ENCODE measurements at regions not wholly inside any gene's neighbourhood (a gene's known extent, or its start where the extent isn't known, plus 50 kb on each side); places are given as distances from the start of the nearest gene placed in this dataset.

DNA sequence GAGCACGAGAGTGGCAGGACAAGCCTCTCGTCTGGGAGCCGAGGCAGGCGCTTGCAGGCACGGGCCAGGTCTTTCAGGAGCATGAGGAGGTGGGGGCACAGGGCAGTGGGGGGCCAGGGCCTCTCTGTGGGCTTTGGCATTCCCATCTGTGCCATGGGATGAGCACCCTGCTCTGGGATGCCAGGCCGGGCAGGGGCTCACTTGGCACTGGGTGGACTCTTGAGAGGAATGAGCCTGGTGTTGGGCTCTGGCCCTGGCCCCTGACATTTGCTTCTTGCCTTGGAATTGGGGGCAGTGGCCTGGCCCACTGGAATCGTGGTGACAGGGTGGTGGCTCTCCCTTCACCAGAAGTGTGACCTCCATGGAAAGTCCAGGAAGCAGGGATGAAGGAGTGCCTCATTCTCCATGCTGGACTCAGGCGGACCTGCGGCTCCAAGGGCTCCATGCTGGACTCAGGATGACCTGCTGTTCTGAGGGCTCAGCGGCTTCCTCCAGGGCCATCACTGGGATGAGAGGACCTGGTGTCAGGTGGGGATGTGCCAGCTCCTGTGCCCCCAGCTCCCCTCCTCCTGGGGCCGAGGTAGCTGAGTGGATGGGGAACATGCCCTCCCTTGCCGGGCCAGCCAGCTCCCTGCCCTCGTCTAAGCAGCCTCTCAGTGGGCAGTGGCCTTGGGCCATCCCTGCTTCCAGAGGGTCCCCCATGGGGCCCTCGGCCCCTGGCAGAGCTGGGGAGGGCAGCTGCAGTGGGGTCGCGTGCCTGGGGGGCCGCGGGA lies 220.3 kb downstream of the KIF26A start:
- no peak for ATAC-seq (ENCODE audit: low FRiP score)

DNA sequence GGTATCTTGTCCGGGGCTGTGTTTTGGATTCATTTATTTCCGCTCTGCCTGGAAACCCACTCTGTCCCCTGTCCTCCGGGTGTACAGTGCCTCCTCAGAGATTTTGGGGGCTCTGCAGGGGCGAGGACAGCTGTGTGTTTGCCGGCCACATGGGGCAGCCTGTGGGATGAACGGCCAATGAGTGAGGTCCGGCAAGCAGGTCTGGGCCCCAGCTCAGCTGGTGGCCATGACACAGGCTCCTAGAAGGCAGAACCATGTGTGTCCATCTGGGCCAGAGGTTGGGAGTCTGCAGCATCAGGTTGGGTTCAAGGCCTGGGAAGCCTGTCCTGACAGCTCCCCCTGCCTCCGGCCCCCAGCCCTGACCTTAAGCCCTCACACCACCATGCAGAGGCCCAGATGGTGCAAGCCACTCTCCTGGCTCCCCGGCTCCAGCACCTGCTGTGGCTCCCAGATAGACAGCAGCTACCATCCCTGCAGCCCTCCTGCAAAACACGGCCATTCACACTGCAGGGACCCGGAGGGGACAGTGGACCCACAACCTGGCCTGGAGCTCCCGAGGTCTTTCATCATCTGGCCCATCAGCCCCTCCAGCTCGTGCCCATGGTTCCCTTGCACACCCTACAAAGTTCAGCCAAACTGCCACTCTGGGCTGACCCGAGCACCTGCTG lies 220.1 kb upstream of the C14orf180 start:
- DNase-seq (ENCODE audit: low spot score) (no peak), ATAC-seq (ENCODE audit: low FRiP score) (no peak)
- TF ChIP-seq, protein P1, sequence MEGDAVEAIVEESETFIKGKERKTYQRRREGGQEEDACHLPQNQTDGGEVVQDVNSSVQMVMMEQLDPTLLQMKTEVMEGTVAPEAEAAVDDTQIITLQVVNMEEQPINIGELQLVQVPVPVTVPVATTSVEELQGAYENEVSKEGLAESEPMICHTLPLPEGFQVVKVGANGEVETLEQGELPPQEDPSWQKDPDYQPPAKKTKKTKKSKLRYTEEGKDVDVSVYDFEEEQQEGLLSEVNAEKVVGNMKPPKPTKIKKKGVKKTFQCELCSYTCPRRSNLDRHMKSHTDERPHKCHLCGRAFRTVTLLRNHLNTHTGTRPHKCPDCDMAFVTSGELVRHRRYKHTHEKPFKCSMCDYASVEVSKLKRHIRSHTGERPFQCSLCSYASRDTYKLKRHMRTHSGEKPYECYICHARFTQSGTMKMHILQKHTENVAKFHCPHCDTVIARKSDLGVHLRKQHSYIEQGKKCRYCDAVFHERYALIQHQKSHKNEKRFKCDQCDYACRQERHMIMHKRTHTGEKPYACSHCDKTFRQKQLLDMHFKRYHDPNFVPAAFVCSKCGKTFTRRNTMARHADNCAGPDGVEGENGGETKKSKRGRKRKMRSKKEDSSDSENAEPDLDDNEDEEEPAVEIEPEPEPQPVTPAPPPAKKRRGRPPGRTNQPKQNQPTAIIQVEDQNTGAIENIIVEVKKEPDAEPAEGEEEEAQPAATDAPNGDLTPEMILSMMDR (IDR thresholded peaks at IDR 0.05): no peak

More for the DNA sequence above, 220.3 kb downstream of the KIF26A start:
- no peak for DNase-seq (ENCODE audit: low spot score)
- TF ChIP-seq, protein P1 (IDR thresholded peaks at IDR 0.05): no peak

DNA sequence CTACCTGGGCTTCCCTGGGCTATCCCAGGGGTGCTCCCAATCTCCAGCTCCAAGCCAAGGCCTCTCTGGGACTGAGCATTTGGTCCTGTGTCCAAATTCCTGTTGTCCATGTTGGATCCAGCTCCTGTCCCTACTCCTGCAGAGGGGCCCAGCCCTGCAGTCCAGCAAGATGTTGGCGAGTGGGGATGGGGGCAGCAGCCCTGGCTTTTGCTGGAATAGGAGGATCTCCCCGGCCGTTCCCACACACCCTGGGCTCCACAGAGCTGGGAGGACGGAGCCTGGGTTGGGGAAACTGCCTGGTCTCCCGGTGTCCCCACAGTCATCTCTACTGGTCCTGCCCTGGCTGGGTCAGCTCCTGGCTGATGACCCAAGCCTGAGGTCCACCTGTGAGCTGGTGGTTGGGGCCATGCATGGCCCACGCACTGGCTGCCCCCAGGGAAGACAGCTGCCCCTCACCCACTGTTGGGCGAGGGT lies 219.6 kb upstream of the C14orf180 start:
- no peak for ATAC-seq (ENCODE audit: low FRiP score)
- no peak for DNase-seq (ENCODE audit: low spot score)
- TF ChIP-seq, protein P1 (IDR thresholded peaks at IDR 0.05): no peak

DNA sequence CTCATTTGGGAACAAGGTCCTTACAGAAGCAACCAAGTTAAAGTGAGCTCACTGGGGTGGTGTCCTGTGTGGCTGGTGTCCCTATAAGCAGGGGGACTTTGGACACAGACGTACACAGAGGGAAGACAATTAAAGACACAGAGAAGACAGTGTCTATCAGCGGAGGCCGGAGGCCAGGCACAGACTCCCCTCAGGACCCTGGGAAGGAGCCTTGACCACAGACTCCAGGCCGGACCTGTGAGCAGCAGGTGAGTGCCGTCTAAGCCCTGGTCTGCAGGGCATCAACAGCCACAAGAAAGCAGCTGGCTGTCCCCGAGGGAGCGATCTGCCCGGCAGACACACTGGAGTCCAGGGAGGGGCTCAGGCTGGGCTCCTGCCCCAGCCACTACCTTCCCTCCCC lies 219.1 kb upstream of the C14orf180 start:
- DNase-seq (ENCODE audit: low spot score) (no peak), ATAC-seq (ENCODE audit: low FRiP score) (no peak)
- TF ChIP-seq, protein P1 (IDR thresholded peaks at IDR 0.05): no peak

DNA sequence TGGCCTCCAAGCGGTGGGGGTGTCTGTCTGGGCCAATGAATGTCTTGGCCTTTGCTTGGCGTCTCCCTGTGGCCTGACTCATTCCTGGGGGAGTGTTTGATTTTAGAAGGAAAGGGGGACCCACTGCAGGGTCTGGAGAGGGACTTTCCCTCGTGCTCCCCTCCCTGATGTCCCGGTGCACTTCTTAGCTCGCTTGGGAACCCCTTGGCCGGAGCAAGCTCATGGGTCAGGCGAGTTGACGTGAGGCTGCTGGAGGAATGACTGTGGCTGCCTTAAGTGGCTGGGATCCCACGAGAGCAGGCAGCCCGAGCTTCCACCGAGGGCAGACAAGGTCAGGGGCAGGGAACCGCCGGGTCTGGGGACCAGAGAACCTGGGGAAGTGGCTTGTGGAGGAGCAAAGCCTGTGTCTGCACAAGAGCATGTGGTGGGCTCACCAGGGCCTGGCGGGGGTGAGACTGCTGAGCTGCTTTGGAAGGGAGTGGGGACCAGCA lies 218.4 kb upstream of the C14orf180 start:
- DNase-seq (ENCODE audit: low spot score) (no peak), ATAC-seq (ENCODE audit: low FRiP score) (no peak)
- TF ChIP-seq, protein P1 (IDR thresholded peaks at IDR 0.05): no peak

DNA sequence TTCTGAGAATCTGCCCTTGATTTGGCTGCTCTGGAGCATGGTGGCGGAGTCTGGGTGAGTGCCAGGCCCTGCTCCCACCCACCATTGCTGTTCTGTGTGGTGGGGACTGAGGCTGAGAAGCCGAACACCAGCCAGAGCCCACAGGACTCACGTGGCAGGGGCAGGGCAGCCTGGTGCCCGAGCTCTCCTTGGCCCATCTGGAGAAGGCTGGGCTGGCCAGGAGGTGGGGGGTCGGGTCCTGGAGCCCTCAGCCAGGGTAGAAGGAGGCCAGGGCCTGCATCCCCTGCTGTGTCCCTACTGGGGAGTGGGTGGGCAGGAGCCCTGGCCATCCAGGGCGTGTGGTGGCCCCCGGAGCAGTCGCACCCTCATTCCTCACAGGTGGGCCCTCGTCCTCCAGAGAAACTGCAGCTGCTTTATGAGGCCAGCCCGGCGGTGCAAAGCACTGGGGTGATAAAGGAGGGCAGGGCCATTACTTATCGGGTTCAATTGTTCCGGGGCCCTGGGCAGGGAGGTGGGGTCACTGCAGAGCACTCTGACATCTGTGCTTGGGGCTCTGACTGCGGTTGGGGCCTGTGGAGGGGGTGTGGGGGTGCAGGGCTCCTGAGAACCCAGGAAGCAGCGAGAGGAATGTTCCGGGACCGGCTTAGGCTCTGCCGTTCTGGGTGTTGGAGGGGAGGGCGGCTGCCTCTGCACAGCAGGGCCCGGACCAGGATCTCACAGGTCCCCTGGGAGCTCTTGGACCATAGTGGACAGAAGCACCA lies 217.5 kb upstream of the C14orf180 start:
- TF ChIP-seq, protein P1 (IDR thresholded peaks at IDR 0.05): no peak
- ATAC-seq (ENCODE audit: low FRiP score) (no peak), DNase-seq (ENCODE audit: low spot score) (no peak)
